Loucy (cell line): ENCODE measurements at regions not wholly inside any gene's neighbourhood (a gene's known extent, or its start where the extent isn't known, plus 50 kb on each side); places are given as distances from the start of the nearest gene placed in this dataset.

Source experiments
- EZH2phosphoT487 ChIP-seq: fragments of 200-600 bp; IDR thresholded peaks from 2 replicates; pipeline ENCODE4 v1.6.1; 2018; ENCODE audit warnings: antibody characterized with exemption, mild to moderate bottlenecking, moderate library complexity, borderline replicate concordance
- TF ChIP-seq, protein P1 (sequence below): fragments of 200-600 bp; sonication (generic); conservative IDR thresholded peaks from 2 replicates; pipeline ENCODE4 v1.5.1; 2014; ENCODE audit warnings: mild to moderate bottlenecking, antibody characterized with exemption, low read length

GRCh38 chr6:18538315-18538714 lies 151.2 kb downstream of the RNF144B start:
- TF ChIP-seq, protein P1, sequence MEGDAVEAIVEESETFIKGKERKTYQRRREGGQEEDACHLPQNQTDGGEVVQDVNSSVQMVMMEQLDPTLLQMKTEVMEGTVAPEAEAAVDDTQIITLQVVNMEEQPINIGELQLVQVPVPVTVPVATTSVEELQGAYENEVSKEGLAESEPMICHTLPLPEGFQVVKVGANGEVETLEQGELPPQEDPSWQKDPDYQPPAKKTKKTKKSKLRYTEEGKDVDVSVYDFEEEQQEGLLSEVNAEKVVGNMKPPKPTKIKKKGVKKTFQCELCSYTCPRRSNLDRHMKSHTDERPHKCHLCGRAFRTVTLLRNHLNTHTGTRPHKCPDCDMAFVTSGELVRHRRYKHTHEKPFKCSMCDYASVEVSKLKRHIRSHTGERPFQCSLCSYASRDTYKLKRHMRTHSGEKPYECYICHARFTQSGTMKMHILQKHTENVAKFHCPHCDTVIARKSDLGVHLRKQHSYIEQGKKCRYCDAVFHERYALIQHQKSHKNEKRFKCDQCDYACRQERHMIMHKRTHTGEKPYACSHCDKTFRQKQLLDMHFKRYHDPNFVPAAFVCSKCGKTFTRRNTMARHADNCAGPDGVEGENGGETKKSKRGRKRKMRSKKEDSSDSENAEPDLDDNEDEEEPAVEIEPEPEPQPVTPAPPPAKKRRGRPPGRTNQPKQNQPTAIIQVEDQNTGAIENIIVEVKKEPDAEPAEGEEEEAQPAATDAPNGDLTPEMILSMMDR: no peak
- no peak for TF ChIP-seq EZH2phosphoT487
